Activated naive CD4-positive, alpha-beta T cell (primary cell): ENCODE measurements at regions not wholly inside any gene's neighbourhood (a gene's known extent, or its start where the extent isn't known, plus 50 kb on each side); places are given as distances from the start of the nearest gene placed in this dataset.

ENCODE experiments used
- DNase-seq, 4 experiments: peaks; one replicate each; lab custom pipeline; 2025; lab: John Stamatoyannopoulos, UW

DNA sequence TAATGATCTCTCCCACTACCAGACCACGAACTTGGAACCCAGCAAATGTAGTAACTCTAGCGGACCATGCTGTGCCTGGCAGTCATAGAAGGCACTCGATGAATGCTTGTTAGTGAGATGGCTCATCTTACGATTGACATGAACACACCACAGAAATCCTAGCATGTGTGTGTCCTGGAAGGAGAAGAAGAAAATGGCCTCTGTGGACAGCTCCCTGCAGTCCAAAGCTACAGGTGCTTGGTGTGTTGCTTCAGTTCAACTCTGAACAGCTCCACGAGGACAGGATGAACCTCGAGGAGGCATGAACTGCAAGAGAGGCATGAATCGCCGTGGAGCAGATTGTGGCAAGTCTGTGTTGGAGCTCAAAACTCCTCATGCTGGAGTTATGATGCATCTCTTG is 93.5 kb downstream of the KLF6 start:
- no peak for DNase-seq

DNA sequence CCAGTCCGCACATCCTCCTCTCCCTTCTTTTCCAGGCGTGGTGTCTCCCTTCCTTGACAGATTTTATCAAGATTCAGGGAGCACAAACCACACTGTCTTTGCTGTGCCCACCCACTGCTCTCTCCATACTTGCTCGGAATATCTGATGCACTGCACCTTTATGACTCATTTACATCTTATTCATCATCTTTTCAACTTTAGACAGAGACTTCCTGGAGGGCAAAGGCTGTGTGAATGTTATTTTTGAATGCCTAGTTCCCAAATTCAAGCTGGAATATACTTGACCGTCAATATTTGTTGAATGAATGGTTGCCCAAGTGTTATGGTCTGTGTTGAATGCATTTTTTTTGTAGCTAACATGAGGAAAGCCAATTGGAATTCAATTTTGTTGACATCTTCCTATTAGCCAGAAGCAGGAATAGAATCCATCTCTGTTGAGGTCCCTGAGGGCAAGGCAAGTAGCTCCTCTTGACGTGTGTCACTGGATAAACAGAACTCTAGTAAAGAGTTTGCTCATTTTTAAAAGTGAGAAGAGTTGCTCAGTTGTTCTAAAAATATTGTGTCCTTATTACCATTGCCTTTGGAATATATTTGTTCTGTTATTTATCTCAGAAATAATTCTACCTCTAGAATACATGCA is 95.0 kb downstream of the KLF6 start:
- DNase-seq, result no peak

- no peak for DNase-seq
Observed at GRCh38 chr10:3687510-3688081, 97.4 kb downstream of the KLF6 start.

DNA sequence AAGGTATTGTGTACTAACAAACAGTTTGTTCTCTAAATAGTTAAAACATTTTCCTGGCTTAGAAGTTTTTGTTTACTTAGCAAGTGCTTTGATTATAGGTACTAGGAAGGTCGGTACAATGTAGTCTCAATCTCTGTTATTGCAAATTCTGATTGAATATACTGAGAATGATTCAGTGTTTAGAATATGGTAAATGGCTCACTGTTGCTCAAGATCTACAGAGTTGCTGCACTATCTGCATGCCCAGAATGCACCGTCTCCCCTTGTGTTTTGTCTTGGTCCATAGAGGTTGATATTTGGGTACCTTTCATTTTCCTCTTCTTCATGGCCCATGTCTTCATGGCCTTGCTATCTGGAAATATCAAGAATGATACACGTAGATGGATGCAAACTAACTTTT is 99.6 kb downstream of the KLF6 start:
- no peak for DNase-seq

GRCh38 chr10:3684891-3685290 is 100.1 kb downstream of the KLF6 start:
- no peak for DNase-seq

- DNase-seq, result no peak
Observed at GRCh38 chr10:3683560-3683959, 101.4 kb downstream of the KLF6 start.

GRCh38 chr10:3682745-3683144 is 102.3 kb downstream of the KLF6 start:
- DNase-seq, result no peak

GRCh38 chr10:3681642-3682554 is 103.1 kb downstream of the KLF6 start:
- DNase-seq, result no peak

DNA sequence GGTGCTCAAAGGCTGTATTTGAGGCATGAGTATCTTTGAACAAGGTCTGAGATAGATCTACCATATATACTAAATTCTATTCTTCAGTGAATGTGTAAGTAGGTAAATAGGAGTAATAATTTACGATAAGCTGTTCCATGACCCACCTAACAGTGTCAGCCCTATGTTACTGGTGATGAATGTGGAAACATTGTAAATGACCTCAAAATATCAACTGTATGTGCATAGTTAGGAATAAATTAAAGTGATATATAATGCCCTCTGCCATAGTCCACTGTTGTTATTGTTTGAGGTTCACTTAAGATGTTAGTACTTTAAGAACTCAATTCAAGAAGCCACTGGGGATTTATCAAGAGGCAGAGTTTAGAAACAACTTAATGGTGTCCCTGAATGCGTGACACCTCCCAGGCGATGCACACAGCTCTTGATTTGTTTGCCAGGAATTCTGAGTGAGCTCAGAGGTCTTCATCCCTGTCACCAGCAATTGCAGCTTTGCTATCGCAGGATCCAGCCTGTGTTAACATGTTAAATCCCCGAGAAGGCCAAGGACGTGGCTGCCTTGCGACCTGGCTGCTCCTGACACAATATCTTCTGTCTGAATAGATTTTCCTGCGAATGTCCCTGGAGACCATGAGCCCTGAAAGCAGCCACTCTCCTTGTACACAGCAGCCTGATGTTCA is 104.9 kb downstream of the KLF6 start:
- DNase-seq, result no peak

- no peak for DNase-seq
Observed at GRCh38 chr10:3678629-3679227, 106.3 kb downstream of the KLF6 start.

DNA sequence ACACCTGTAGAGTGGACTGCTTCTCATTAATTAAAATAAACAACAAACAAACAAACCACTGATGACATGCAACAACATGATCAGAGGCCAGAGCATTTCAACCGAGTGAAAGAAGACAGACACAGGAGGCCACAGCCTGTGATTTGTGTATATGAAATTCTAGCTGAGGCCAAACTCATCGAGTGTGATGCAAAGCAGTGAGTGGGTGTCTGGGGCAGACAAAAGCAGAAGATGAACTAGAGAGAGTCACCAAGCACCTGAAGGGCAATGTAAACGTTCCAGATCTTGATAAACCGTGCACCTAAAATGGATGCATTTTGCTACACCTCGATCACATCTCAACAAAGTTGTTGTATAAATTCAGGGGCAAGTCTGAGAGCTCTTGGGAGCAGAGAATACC is 108.4 kb downstream of the KLF6 start:
- DNase-seq, result no peak

DNA sequence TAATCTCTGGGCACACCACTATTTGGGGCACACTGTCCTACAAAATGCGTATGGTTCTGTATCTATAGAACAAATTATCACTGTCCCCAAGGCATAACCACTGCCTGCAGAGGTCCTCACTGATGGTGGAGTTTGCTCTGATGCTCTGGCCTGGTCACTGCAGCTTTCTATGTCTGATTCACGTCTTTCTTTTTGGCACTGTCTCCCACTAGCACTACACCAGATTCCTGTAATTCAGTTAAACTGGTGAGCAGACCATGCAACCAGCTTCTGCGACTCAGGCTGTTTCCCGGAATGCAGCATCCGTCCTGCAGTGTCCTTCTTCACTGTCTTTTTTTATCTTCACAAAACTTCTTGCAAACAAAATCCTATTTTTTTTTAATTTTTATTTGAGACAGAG is 112.8 kb downstream of the KLF6 start:
- DNase-seq, result no peak

DNA sequence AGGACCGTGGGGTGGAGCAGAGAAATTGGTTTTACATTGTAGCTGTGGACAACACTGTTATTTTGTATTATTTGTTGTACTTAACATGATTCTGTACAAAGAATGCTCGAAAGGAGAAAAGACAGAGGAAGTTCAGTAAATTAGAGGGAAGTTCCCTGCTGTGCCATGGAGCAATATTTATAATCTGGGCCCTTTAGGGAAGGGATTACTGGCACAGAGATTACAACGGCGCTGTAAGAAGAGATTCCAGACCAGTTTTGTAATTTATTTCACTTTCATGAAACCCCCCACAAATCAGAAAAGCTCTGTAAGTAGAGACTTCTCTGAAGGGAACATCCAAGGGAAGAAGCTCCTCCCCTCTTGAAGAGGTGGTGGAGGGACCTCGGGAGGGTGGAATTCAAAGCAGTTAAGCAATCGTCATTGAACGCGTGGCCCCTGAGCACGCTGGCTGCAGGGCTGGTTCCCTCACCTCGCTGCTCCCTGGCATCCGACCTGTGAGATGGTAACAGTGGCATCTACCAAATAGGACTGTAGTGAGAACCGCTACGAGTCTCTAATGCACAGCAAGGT is 113.5 kb downstream of the KLF6 start:
- DNase-seq, result no peak

- DNase-seq, result no peak
Observed at GRCh38 chr10:3668966-3669330, 116.1 kb downstream of the KLF6 start.

- DNase-seq, result peak in 3 of 4 experiments; percentile 7 to 32 (median 28)
Observed at GRCh38 chr10:3668276-3668965, 116.6 kb downstream of the KLF6 start.

DNA sequence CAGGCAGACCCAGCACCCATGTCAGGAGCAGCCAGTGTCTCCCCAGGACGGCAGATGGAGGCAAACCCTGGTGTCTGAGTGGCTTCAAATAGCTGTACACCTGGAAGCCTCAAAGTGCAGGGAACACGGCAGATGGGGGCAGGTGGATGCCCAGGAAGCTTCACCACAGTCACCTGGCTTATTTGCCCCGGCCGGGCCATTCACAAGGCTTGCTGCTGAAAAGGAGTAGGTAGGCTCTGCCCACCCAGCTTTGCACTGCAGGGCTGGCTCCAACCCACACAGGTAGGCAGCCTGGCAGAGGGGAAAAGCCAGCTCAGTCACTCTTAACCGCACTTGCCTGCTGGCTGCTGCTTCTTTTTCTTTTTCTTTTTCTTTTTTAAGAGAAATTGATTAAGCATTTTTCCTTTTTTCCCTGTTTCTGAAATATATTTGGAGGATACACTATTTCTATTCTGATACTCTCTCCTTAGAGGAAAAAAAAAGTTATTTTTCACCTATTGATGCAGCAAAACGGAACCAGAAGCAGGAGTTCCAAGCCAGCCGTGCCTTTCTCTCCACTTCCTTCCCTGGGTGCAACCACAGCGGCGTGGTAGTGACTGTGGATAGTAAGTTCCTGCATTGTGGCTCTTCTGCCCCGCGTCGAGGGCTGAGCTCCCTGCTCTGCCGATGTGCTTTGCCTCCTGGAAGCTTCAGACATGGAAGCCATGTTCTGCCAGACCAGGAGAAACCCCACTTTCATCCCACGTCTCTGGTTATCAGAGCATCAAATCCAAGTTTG is 118.3 kb downstream of the KLF6 start:
- no peak for DNase-seq

DNA sequence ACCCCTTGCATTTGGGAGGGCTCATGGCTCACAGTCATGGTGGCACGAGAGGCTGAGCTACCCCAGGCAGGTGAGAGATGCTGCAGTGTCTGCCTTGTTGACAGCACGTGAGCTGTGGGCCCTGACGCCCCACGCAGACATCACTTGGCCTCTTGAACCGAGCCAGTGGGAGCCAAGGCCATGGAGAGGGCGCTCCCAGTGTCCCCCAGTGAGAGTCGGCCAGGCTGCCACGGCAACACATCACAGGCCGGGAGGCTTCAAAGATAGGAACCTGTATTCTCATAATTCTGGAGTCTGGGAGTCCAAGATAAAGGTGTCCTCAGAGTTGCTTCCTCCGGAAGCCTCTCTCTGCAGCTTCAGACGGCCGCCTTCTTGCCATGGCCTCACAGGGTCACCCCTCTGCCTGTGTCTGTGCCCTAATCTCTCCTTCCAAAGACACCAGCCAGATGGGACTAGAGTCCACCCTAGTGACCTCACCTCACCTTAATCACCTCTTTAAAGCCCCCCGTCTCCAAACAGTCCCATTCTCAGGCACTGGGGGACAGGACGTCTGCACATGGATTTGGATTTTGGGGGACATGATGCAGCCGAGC is 119.6 kb downstream of the KLF6 start:
- no peak for DNase-seq

DNA sequence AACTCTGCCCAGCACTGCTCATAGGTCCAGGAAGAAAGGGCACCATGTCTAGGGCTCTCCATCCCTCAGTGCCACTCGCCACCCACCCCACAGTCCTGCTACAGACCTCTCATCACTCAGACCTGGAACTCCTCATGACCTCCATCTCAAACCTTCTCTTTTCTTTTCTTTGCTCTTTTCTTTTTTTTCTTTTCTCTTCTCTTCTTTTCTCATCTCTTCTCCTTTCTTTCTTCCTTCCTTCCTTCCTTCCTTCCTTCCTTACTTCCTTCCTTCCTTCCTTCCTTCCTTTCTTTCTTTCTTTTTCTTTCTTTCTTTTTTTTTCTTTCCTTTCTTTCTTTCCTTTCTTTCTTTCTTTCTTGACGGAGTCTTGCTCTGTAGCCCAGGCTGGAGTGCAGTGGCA is 122.2 kb downstream of the KLF6 start:
- DNase-seq, result no peak

- DNase-seq, result no peak
Observed at GRCh38 chr10:3661271-3661670, 123.7 kb downstream of the KLF6 start.

DNA sequence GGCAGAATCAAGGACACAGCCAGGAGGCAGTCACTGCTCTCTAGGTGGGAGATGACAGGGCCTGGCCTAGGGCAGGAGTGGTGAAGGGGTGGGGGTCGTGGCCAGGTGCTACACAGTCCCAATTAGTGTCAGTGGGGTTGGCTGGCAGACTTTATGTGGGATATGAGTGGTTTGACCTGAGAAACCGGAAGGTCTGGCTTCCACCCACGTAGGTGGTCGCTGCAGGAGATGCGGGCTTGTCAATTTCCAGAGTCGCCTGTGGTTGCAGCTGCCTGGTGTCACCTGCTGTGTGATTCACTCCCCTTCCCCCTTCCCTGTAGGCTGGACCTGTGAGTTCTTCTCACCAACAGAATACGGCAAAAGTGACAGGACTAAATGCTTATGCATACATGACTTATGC is 124.3 kb downstream of the KLF6 start:
- no peak for DNase-seq
